Thymus (tissue), 11 donors: ENCODE measurements at regions not wholly inside any gene's neighbourhood (a gene's known extent, or its start where the extent isn't known, plus 50 kb on each side); places are given as distances from the start of the nearest gene placed in this dataset.

ENCODE experiments used
- DNase-seq, 9 donors: peaks; one replicate each; pipeline ENCODE4 v3.0.0-alpha.2; 2013; ENCODE audit warnings: low spot score in 9 of 9, low read depth in 6 of 9, missing footprints in 1 of 9
- H3K27ac ChIP-seq, 2 donors: one replicate each; pipeline ENCODE4 v1.5.1; 2013; ENCODE audit warnings: control low read depth in 1 of 2, low read depth in 1 of 2, low read length in 1 of 2, mild to moderate bottlenecking in 1 of 2, moderate library complexity in 1 of 2
- H3K27me3 ChIP-seq, 2 donors: one replicate each; pipeline ENCODE4 v1.5.1; 2013; ENCODE audit warnings: low read length in 1 of 2; ENCODE audit not compliant: control insufficient read depth in 2 of 2, insufficient read depth in 1 of 2
- H3K36me3 ChIP-seq, 2 donors: one replicate each; pipeline ENCODE4 v1.5.1; 2013; ENCODE audit warnings: low read length in 1 of 2, mild to moderate bottlenecking in 1 of 2, moderate library complexity in 1 of 2; ENCODE audit not compliant: control insufficient read depth in 2 of 2, insufficient read depth in 2 of 2
- H3K4me1 ChIP-seq, 2 donors: one replicate each; pipeline ENCODE4 v1.5.1; 2013; ENCODE audit warnings: low read length in 2 of 2; ENCODE audit not compliant: control insufficient read depth in 2 of 2, insufficient read depth in 2 of 2
- H3K4me3 ChIP-seq, 2 donors: one replicate each; pipeline ENCODE4 v1.5.1; 2013; ENCODE audit warnings: low read length in 2 of 2, control low read depth in 1 of 2, mild to moderate bottlenecking in 1 of 2
- H3K9me3 ChIP-seq, 2 donors: one replicate each; pipeline ENCODE4 v1.5.1; 2013; ENCODE audit warnings: low read length in 1 of 2, mild to moderate bottlenecking in 1 of 2; ENCODE audit not compliant: control insufficient read depth in 2 of 2, insufficient read depth in 1 of 2
- WGBS: extraction: QIAGEN DNeasy Blood & Tissue Kit; methylation state at CpG from one replicate; pipeline ENCODE4 v1.1.7; 2013; 5-methylcytosine and 5-hydroxymethylcytosine counted together
- donor health status: healthy.

- Histone ChIP-seq H3K4me3 (no peak overlapping the region), H3K27ac (no peak overlapping the region), H3K27me3 (no peaks in the 10 kb centered on the region), H3K4me1 (no peaks in the 10 kb centered on the region), H3K9me3 (no peaks in the 10 kb centered on the region), H3K36me3 (no peaks in the 10 kb centered on the region)
- no peak for DNase-seq
- 43% methylated on average over 1 of the region's 1 CpG for WGBS
Measured at GRCh38 chr10:53579773-53580172, 807.2 kb upstream of the MBL2 start.

DNA sequence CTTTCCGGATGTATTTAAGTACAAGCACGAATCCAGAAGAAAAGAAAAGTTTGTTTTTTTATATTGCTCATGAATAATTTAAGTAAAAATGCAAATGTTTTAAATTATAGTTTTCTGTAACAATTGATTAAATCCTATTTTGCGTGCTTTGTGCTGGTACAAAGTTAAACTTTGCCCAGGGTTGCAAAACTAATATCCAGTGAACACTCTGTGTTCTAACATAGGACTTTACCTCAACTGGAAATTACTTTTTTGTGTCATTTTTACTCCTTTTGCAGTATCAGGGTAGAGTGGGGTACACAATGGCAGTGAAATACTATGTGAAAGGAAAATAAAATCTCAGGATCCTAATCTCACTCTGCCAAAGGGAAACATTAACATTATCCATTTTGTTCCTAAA, 801.4 kb upstream of the MBL2 start:
- DNase-seq, result no peak
- H3K4me3 ChIP-seq, result no peak overlapping the region
- WGBS, result 94% methylated on average over 3 of the region's 3 CpGs
- no peaks in the 10 kb centered on the region for H3K27me3 ChIP-seq
- no peaks in the 10 kb centered on the region for H3K4me1 ChIP-seq
- no peaks in the 10 kb centered on the region for H3K36me3 ChIP-seq
- no peak overlapping the region for H3K27ac ChIP-seq
- H3K9me3 ChIP-seq, result no peaks in the 10 kb centered on the region

GRCh38 chr10:53573498-53573897, 800.9 kb upstream of the MBL2 start:
- Histone ChIP-seq H3K4me1 (no peaks in the 10 kb centered on the region), H3K9me3 (no peaks in the 10 kb centered on the region), H3K27me3 (no peaks in the 10 kb centered on the region), H3K27ac (no peak overlapping the region), H3K4me3 (no peak overlapping the region), H3K36me3 (no peaks in the 10 kb centered on the region)
- no peak for DNase-seq

DNA sequence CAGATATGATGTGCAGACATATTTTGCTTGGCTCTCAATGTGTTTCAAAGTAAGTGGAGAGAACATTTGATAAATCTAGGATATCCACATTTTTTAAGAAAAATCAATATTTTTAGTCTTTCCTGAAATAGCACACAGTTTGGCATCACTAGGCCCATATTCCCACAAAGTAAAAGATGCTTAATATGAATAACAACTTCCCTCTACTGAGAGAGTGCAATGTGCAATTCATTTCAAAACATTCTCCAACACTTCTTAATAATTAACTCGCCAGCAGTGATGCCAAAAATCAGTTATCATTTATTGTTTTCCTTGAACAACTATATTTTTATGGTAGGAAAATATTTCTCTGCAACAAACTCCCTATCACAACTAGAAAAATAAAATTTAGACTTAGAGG, 800.2 kb upstream of the MBL2 start:
- H3K36me3 ChIP-seq, result no peaks in the 10 kb centered on the region
- no peaks in the 10 kb centered on the region for H3K9me3 ChIP-seq
- WGBS, result 88% methylated on average over 1 of the region's 1 CpG
- no peak overlapping the region for H3K27ac ChIP-seq
- no peaks in the 10 kb centered on the region for H3K4me1 ChIP-seq
- no peak for DNase-seq
- H3K4me3 ChIP-seq, result no peak overlapping the region
- H3K27me3 ChIP-seq, result no peaks in the 10 kb centered on the region

DNA sequence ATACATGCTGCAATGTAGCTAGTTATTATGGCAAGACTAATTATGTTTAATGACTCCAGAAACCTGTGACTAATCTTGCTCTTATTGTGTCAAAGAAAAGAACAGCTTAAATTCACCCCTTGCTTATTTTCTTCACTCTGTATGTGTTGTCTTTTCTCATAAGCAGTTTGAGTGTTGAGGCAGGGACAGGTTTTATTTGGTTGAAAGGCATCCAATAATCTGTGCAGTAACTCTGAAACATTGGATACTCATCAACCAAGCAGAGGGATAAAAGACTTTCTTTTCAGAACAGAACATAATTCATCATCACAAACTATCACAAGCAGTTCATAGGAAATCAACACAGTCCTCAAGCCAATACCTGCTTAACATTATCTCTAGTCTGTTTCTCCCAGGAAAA, 797.6 kb upstream of the MBL2 start:
- Histone ChIP-seq H3K4me1 (no peaks in the 10 kb centered on the region), H3K9me3 (no peaks in the 10 kb centered on the region), H3K36me3 (no peaks in the 10 kb centered on the region), H3K27ac (no peak overlapping the region), H3K27me3 (no peaks in the 10 kb centered on the region), H3K4me3 (no peak overlapping the region)
- no peak for DNase-seq

- 89% methylated on average over 3 of the region's 3 CpGs for WGBS
- Histone ChIP-seq H3K27me3 (no peaks in the 10 kb centered on the region), H3K27ac (no peak overlapping the region), H3K4me3 (no peak overlapping the region), H3K4me1 (no peaks in the 10 kb centered on the region), H3K36me3 (no peaks in the 10 kb centered on the region), H3K9me3 (no peaks in the 10 kb centered on the region)
- no peak for DNase-seq
Measured at GRCh38 chr10:53569455-53569854, 796.9 kb upstream of the MBL2 start.

DNA sequence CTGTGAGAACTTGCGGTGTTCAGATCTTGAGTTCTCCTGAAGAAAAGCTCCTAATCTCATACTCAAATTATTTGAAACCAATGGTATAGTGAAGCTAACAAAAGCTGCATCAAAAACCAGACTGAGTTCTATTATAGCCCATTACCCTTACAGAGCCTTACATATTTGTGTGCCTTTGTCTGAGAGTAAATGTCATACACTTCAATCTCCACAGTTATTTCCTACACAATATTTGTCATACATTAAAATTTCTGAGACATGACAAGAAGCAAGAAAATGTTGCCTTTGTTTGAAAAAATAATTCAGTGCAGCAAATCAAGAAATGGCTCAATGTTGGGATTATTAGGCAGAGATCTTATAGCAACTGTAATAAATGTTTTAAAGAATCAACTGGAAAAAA, 776.1 kb upstream of the MBL2 start:
- Histone ChIP-seq H3K4me3 (no peak overlapping the region), H3K4me1 (no peaks in the 10 kb centered on the region), H3K9me3 (no peaks in the 10 kb centered on the region), H3K27ac (no peak overlapping the region), H3K36me3 (no peaks in the 10 kb centered on the region), H3K27me3 (no peaks in the 10 kb centered on the region)
- WGBS, result 98% methylated on average over 1 of the region's 1 CpG
- DNase-seq, result no peak

GRCh38 chr10:53547364-53547763, 774.8 kb upstream of the MBL2 start:
- H3K4me3 ChIP-seq, result no peak overlapping the region
- 96% methylated on average over 1 of the region's 1 CpG for WGBS
- no peaks in the 10 kb centered on the region for H3K27me3 ChIP-seq
- no peaks in the 10 kb centered on the region for H3K36me3 ChIP-seq
- no peaks in the 10 kb centered on the region for H3K9me3 ChIP-seq
- no peak overlapping the region for H3K27ac ChIP-seq
- H3K4me1 ChIP-seq, result no peaks in the 10 kb centered on the region
- DNase-seq, result no peak

- Histone ChIP-seq H3K4me3 (no peak overlapping the region), H3K27me3 (no peaks in the 10 kb centered on the region), H3K4me1 (no peaks in the 10 kb centered on the region), H3K27ac (no peak overlapping the region), H3K9me3 (no peaks in the 10 kb centered on the region), H3K36me3 (no peaks in the 10 kb centered on the region)
- WGBS, result 90% methylated on average over 2 of the region's 2 CpGs
- no peak for DNase-seq
Measured at GRCh38 chr10:53543410-53543809, 770.8 kb upstream of the MBL2 start.

- Histone ChIP-seq H3K9me3 (no peaks in the 10 kb centered on the region), H3K27me3 (no peaks in the 10 kb centered on the region), H3K27ac (no peak overlapping the region), H3K4me1 (no peaks in the 10 kb centered on the region), H3K4me3 (no peak overlapping the region), H3K36me3 (no peaks in the 10 kb centered on the region)
- DNase-seq, result no peak
Measured at GRCh38 chr10:53537508-53537907, 764.9 kb upstream of the MBL2 start.
